H1 (cell line): ENCODE measurements at regions not wholly inside any gene's neighbourhood (a gene's known extent, or its start where the extent isn't known, plus 50 kb on each side); places are given as distances from the start of the nearest gene placed in this dataset.

Experiments used
- CTCF ChIP-seq, 3 experiments: IDR thresholded peaks; 1 replicate in 2 of 3; 2 replicates in 1 of 3; pipeline versions ENCODE4 v1.5.1 to v1.6.1; 2011; ENCODE audit warnings: low read length in 3 of 3, mild to moderate bottlenecking in 3 of 3, inconsistent platforms in 2 of 3, low read depth in 1 of 3, moderate library complexity in 1 of 3; ENCODE audit not compliant: insufficient read depth in 1 of 3; ENCODE audit errors: control extremely low read depth in 1 of 3
- RAD21 ChIP-seq, 2 experiments: IDR thresholded peaks in 1 of 2; conservative IDR thresholded peaks in 1 of 2; 2 replicates each; pipeline ENCODE4 v1.6.1; 2011; ENCODE audit warnings: low read depth in 2 of 2, low read length in 2 of 2, improper control_type of control experiment in 1 of 2, inconsistent platforms in 1 of 2, mild to moderate bottlenecking in 1 of 2, moderate library complexity in 1 of 2
- RNF2 ChIP-seq: fragments of 200-900, 300-1000 bp; sonication (generic); IDR thresholded peaks from 2 replicates; pipeline ENCODE4 v1.7.1; 2016; ENCODE audit warnings: borderline replicate concordance, low read depth, mild to moderate bottlenecking, antibody characterized with exemption, low read length; ENCODE audit not compliant: poor library complexity, severe bottlenecking; ENCODE audit errors: missing control alignments
- SAP30 ChIP-seq: fragments of 300-600 bp; sonication (generic); IDR thresholded peaks from 2 replicates; pipeline ENCODE4 v1.7.1; 2012; ENCODE audit warnings: low read length, moderate library complexity, mild to moderate bottlenecking, inconsistent platforms; ENCODE audit not compliant: insufficient read depth, insufficient replicate concordance
- TF ChIP-seq, protein P1 (sequence below): fragments of 300-600 bp; sonication (generic); IDR thresholded peaks from 2 replicates; pipeline ENCODE4 v1.7.1; 2012; ENCODE audit warnings: low read length, moderate library complexity, mild to moderate bottlenecking, inconsistent platforms; ENCODE audit not compliant: insufficient replicate concordance

DNA sequence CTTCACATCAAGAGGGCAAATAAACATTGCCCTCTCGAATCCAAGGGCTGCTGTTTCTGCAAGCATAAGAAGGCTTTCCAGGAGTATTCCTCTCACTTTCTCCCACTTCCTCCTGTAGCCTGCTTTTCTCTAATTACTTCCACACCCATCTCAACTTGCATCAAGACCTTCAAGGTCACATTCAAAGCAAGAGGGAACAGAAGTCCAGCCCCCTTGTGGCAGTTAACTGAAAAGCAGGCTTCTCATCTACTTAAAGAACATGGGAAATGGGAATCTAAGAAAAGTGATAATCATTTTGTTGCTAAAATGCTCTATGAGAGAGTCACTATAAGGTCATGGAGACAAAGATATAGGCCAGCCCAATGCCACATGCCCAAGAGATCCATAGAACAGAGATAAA, 874.4 kb downstream of the KCNT2 start (continued):
- TF ChIP-seq, protein P1, sequence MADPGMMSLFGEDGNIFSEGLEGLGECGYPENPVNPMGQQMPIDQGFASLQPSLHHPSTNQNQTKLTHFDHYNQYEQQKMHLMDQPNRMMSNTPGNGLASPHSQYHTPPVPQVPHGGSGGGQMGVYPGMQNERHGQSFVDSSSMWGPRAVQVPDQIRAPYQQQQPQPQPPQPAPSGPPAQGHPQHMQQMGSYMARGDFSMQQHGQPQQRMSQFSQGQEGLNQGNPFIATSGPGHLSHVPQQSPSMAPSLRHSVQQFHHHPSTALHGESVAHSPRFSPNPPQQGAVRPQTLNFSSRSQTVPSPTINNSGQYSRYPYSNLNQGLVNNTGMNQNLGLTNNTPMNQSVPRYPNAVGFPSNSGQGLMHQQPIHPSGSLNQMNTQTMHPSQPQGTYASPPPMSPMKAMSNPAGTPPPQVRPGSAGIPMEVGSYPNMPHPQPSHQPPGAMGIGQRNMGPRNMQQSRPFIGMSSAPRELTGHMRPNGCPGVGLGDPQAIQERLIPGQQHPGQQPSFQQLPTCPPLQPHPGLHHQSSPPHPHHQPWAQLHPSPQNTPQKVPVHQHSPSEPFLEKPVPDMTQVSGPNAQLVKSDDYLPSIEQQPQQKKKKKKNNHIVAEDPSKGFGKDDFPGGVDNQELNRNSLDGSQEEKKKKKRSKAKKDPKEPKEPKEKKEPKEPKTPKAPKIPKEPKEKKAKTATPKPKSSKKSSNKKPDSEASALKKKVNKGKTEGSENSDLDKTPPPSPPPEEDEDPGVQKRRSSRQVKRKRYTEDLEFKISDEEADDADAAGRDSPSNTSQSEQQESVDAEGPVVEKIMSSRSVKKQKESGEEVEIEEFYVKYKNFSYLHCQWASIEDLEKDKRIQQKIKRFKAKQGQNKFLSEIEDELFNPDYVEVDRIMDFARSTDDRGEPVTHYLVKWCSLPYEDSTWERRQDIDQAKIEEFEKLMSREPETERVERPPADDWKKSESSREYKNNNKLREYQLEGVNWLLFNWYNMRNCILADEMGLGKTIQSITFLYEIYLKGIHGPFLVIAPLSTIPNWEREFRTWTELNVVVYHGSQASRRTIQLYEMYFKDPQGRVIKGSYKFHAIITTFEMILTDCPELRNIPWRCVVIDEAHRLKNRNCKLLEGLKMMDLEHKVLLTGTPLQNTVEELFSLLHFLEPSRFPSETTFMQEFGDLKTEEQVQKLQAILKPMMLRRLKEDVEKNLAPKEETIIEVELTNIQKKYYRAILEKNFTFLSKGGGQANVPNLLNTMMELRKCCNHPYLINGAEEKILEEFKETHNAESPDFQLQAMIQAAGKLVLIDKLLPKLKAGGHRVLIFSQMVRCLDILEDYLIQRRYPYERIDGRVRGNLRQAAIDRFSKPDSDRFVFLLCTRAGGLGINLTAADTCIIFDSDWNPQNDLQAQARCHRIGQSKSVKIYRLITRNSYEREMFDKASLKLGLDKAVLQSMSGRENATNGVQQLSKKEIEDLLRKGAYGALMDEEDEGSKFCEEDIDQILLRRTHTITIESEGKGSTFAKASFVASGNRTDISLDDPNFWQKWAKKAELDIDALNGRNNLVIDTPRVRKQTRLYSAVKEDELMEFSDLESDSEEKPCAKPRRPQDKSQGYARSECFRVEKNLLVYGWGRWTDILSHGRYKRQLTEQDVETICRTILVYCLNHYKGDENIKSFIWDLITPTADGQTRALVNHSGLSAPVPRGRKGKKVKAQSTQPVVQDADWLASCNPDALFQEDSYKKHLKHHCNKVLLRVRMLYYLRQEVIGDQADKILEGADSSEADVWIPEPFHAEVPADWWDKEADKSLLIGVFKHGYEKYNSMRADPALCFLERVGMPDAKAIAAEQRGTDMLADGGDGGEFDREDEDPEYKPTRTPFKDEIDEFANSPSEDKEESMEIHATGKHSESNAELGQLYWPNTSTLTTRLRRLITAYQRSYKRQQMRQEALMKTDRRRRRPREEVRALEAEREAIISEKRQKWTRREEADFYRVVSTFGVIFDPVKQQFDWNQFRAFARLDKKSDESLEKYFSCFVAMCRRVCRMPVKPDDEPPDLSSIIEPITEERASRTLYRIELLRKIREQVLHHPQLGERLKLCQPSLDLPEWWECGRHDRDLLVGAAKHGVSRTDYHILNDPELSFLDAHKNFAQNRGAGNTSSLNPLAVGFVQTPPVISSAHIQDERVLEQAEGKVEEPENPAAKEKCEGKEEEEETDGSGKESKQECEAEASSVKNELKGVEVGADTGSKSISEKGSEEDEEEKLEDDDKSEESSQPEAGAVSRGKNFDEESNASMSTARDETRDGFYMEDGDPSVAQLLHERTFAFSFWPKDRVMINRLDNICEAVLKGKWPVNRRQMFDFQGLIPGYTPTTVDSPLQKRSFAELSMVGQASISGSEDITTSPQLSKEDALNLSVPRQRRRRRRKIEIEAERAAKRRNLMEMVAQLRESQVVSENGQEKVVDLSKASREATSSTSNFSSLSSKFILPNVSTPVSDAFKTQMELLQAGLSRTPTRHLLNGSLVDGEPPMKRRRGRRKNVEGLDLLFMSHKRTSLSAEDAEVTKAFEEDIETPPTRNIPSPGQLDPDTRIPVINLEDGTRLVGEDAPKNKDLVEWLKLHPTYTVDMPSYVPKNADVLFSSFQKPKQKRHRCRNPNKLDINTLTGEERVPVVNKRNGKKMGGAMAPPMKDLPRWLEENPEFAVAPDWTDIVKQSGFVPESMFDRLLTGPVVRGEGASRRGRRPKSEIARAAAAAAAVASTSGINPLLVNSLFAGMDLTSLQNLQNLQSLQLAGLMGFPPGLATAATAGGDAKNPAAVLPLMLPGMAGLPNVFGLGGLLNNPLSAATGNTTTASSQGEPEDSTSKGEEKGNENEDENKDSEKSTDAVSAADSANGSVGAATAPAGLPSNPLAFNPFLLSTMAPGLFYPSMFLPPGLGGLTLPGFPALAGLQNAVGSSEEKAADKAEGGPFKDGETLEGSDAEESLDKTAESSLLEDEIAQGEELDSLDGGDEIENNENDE: no peak
- TF ChIP-seq RAD21 (IDR thresholded peaks at IDR 0.05 in 1 of 2, conservative IDR thresholded peaks at IDR 0.05 in 1 of 2; ENCODE audit: low read depth in 2 of 2, low read length in 2 of 2) (peak; percentile 44 to 49), SAP30 (no peak), CTCF (IDR thresholded peaks at IDR 0.05; ENCODE audit: control extremely low read depth in 1 of 3, insufficient read depth in 1 of 3, low read depth in 1 of 3, low read length in 3 of 3) (peak in 2 of 3 experiments; percentile 41 to 63; a peak in 3 of 4 replicates), RNF2 (no peak)
